ENCODE measurements at regions not wholly inside any gene's neighbourhood (a gene's known extent, or its start where the extent isn't known, plus 50 kb on each side); places are given as distances from the start of the nearest gene placed in this dataset.

DNA sequence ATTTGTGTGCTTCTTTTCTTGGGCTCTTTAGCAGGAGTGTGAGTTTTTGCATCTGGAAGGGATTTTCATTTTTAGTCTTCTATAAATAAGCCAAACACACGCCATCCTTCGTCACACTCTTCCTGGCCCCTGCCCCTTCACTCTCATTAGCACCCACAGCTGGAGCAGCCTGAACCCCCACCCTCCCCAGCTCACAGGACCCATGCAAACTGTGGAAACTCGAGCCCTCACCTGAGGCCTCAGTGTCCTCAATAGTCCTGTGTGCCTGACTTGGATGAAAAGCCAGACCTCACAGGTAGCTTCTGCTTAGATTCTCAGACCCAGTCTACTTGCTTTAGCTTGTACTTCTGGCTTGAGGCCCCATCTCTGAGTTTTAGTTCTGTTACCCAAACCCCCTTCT lies 167.9 kb downstream of the MTHFS start (continued):
- TF ChIP-seq HDAC2 (IDR thresholded peaks at IDR 0.05; ENCODE audit: borderline replicate concordance in 1 of 2, low read depth in 2 of 2, low read length in 2 of 2) (no peak), SIRT6 (IDR thresholded peaks at IDR 0.05; ENCODE audit: low read length) (no peak)

Measured in H1 (cell line).